ENCODE measurements at regions not wholly inside any gene's neighbourhood (a gene's known extent, or its start where the extent isn't known, plus 50 kb on each side); places are given as distances from the start of the nearest gene placed in this dataset.

DNA sequence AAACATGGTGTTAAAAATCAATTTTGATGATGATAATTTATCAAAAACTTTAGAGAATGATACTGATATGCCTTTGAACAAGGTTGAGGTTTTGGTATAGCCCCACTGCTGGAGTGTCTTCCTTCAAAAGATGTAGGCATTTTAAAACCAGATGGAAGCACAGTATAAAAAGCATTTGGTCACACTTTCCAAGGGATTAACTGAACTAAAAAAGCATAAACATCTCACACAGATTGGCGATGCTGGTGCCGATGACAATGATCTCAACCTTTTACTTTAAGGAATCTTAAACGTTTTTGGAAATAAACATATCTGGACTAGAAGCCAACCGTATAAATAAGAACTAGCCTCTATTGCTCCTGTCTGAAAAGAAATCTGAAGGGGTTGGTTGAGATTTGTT lies 488.4 kb downstream of the ENC1 start:
- no peak overlapping the region for H2BK20ac ChIP-seq (ENCODE audit: low read length)
- no peak overlapping the region for H2AK5ac ChIP-seq (ENCODE audit: low read depth, low read length)
- ChIA-PET POLR2A (ENCODE audit: partially characterized antibody) (no interaction called here), CTCF (ENCODE audit: partially characterized antibody) (no interaction called here)
- no peak overlapping the region for H3K4me3 ChIP-seq (ENCODE audit: extremely low read depth in 1 of 4, insufficient read depth in 2 of 4, low read depth in 3 of 4, low read length in 4 of 4)
- H2BK15ac ChIP-seq (ENCODE audit: low read length): no peak overlapping the region
- H3K4me1 ChIP-seq (replicated peaks in 1 of 4; ENCODE audit: control insufficient read depth in 3 of 4, insufficient read depth in 4 of 4, low read length in 3 of 4): no peaks in the 10 kb centered on the region; a peak in 2 of 7 replicates
- no peaks in the 10 kb centered on the region for H4K20me1 ChIP-seq (replicated peaks in 1 of 2; ENCODE audit: control insufficient read depth in 1 of 2, insufficient read depth in 2 of 2, low read length in 2 of 2)
- FAIRE-seq (no peak), DNase-seq (ENCODE audit: low read depth in 1 of 2, low spot score in 2 of 2) (no peak)
- H3K79me2 ChIP-seq (ENCODE audit: control insufficient read depth in 1 of 2, insufficient read depth in 2 of 2, low read length in 2 of 2): no peaks in the 10 kb centered on the region
- no peak overlapping the region for H3K27ac ChIP-seq (ENCODE audit: low read depth, low read length)
- no peaks in the 10 kb centered on the region for H3K23me2 ChIP-seq (ENCODE audit: low read depth, low read length)
- H4K5ac ChIP-seq (ENCODE audit: insufficient read length, low read depth, low read length): no peak overlapping the region
- no peaks in the 10 kb centered on the region for H3K79me1 ChIP-seq (ENCODE audit: low read depth, low read length)
- H3K14ac ChIP-seq (ENCODE audit: insufficient read length): no peak overlapping the region
- H3K4me2 ChIP-seq (ENCODE audit: insufficient read depth in 1 of 2, low read depth in 2 of 2, low read length in 2 of 2): no peak overlapping the region
- H3K27me3 ChIP-seq (replicated peaks in 1 of 4; ENCODE audit: control insufficient read depth in 3 of 4, extremely low read depth in 1 of 4, insufficient read depth in 3 of 4, low read length in 3 of 4): peaks cover 0 to 1% (median 0%) of the 10 kb centered on the region in 4 experiments; a peak in 1 of 7 replicates
- no peak overlapping the region for H4K91ac ChIP-seq (replicated peaks; ENCODE audit: insufficient read length, low read length)
- no peak overlapping the region for H2BK12ac ChIP-seq (ENCODE audit: low read depth, low read length)
- no peaks in the 10 kb centered on the region for H3K9me3 ChIP-seq (ENCODE audit: insufficient read depth in 2 of 2, low read depth in 1 of 2, low read length in 1 of 2)
- no peak overlapping the region for H2AFZ ChIP-seq (ENCODE audit: low read length)
- H3K36me3 ChIP-seq (ENCODE audit: control insufficient read depth in 2 of 4, insufficient read depth in 4 of 4, low read length in 3 of 4): no peaks in the 10 kb centered on the region
- no peak overlapping the region for H3K56ac ChIP-seq (replicated peaks; ENCODE audit: insufficient read length, low read depth, low read length)
- no peak overlapping the region for H2BK5ac ChIP-seq (ENCODE audit: low read depth, low read length)
- no peak overlapping the region for H3K23ac ChIP-seq (ENCODE audit: insufficient read length)
- no peak overlapping the region for H3K4ac ChIP-seq (replicated peaks; ENCODE audit: insufficient read length, low read depth, low read length)
- WGBS, 2 experiments (ENCODE audit: extremely low coverage in 1 of 2, insufficient coverage in 1 of 2, insufficient read length in 1 of 2, insufficient replicate concordance in 2 of 2, low coverage in 1 of 2, low lambda C conversion rate in 2 of 2, missing lambda C conversion rate in 1 of 2): 92% methylated on average over 4 of the region's 4 CpGs; no CpG with 5 or more reads in 1 of the 2 experiments
- TF ChIP-seq CEBPB (IDR thresholded peaks at IDR 0.05; ENCODE audit: low read depth, low read length) (no peak), JUND (IDR thresholded peaks at IDR 0.05; ENCODE audit: low read length) (no peak), TEAD4 (IDR thresholded peaks at IDR 0.05; ENCODE audit: low read depth, low read length) (no peak), CREB1 (IDR thresholded peaks at IDR 0.05) (no peak), JUN (IDR thresholded peaks at IDR 0.05; ENCODE audit: low read depth, low read length) (no peak), RNF2 (IDR thresholded peaks at IDR 0.05; ENCODE audit: borderline replicate concordance, low read depth, low read length, missing control alignments, poor library complexity, severe bottlenecking) (no peak), NANOG (IDR thresholded peaks at IDR 0.05; ENCODE audit: insufficient read depth, low read depth, low read length, poor library complexity, severe bottlenecking) (no peak), BRCA1 (IDR thresholded peaks at IDR 0.05; ENCODE audit: low read depth, low read length) (no peak), SIRT6 (IDR thresholded peaks at IDR 0.05; ENCODE audit: low read length) (no peak), EGR1 (IDR thresholded peaks at IDR 0.05; ENCODE audit: borderline replicate concordance, low read depth, low read length) (no peak), MAX (IDR thresholded peaks at IDR 0.05) (no peak), RFX5 (IDR thresholded peaks at IDR 0.05; ENCODE audit: borderline replicate concordance, low read depth, low read length) (no peak), CHD1 (IDR thresholded peaks at IDR 0.05; ENCODE audit: low read depth, low read length) (no peak)
- TF ChIP-seq, protein P1, sequence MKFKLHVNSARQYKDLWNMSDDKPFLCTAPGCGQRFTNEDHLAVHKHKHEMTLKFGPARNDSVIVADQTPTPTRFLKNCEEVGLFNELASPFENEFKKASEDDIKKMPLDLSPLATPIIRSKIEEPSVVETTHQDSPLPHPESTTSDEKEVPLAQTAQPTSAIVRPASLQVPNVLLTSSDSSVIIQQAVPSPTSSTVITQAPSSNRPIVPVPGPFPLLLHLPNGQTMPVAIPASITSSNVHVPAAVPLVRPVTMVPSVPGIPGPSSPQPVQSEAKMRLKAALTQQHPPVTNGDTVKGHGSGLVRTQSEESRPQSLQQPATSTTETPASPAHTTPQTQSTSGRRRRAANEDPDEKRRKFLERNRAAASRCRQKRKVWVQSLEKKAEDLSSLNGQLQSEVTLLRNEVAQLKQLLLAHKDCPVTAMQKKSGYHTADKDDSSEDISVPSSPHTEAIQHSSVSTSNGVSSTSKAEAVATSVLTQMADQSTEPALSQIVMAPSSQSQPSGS (IDR thresholded peaks at IDR 0.05; ENCODE audit: low read length): no peak
- no peak overlapping the region for H3K9ac ChIP-seq (replicated peaks in 1 of 4; ENCODE audit: extremely low read depth in 1 of 4, low read depth in 3 of 4, low read length in 3 of 4)
- H4K8ac ChIP-seq (ENCODE audit: extremely low read depth, insufficient read depth, low read length): no peak overlapping the region
- no peak overlapping the region for H3K18ac ChIP-seq (ENCODE audit: extremely low read depth, low read length)
- no peak overlapping the region for H2BK120ac ChIP-seq (replicated peaks; ENCODE audit: low read depth, low read length)
